ENCODE measurements at regions not wholly inside any gene's neighbourhood (a gene's known extent, or its start where the extent isn't known, plus 50 kb on each side); places are given as distances from the start of the nearest gene placed in this dataset.
"Not testable (repeated sequence)": the region's sequence is repeated elsewhere in the genome, so short reads cannot be mapped to it uniquely, and the experiment has no call there.

GRCh38 chr2:71958426-71958825, 189.2 kb downstream of the CYP26B1 start:
- not testable (repeated sequence) for DNase-seq (ENCODE audit: low spot score)

- no peak for DNase-seq (ENCODE audit: low spot score)
These were observed 195.0 kb downstream of the CYP26B1 start for GRCh38 chr2:71952572-71953188.

- DNase-seq (ENCODE audit: low spot score): no peak
These were observed 195.8 kb downstream of the CYP26B1 start for GRCh38 chr2:71951718-71952404.

- DNase-seq (ENCODE audit: low spot score): no peak
These were observed 196.6 kb downstream of the CYP26B1 start for GRCh38 chr2:71951083-71951468.

- DNase-seq (ENCODE audit: low spot score): no peak
These were observed 197.2 kb downstream of the CYP26B1 start for GRCh38 chr2:71950256-71951082.

GRCh38 chr2:71949537-71949798, 198.2 kb downstream of the CYP26B1 start:
- DNase-seq (ENCODE audit: low spot score): no peak

GRCh38 chr2:71948781-71949536, 198.7 kb downstream of the CYP26B1 start:
- no peak for DNase-seq (ENCODE audit: low spot score)

GRCh38 chr2:71947809-71948208, 199.9 kb downstream of the CYP26B1 start:
- no peak for DNase-seq (ENCODE audit: low spot score)

GRCh38 chr2:71945603-71945959, 202.1 kb downstream of the CYP26B1 start:
- DNase-seq (ENCODE audit: low spot score): no peak

GRCh38 chr2:71944806-71945602, 202.7 kb downstream of the CYP26B1 start:
- DNase-seq (ENCODE audit: low spot score): no peak

GRCh38 chr2:71944183-71944550, 203.5 kb downstream of the CYP26B1 start:
- DNase-seq (ENCODE audit: low spot score): no peak

GRCh38 chr2:71943238-71944182, 204.2 kb downstream of the CYP26B1 start:
- no peak for DNase-seq (ENCODE audit: low spot score)

GRCh38 chr2:71941726-71942525, 205.7 kb downstream of the CYP26B1 start:
- DNase-seq (ENCODE audit: low spot score): no peak

GRCh38 chr2:71940695-71941094, 207.0 kb downstream of the CYP26B1 start:
- DNase-seq (ENCODE audit: low spot score): no peak

GRCh38 chr2:71939588-71940535, 207.8 kb downstream of the CYP26B1 start:
- no peak for DNase-seq (ENCODE audit: low spot score)

GRCh38 chr2:71938659-71939587, 208.7 kb downstream of the CYP26B1 start:
- DNase-seq (ENCODE audit: low spot score): no peak

- DNase-seq (ENCODE audit: low spot score): no peak
These were observed 209.6 kb downstream of the CYP26B1 start for GRCh38 chr2:71938108-71938507.

- no peak for DNase-seq (ENCODE audit: low spot score)
These were observed 210.3 kb downstream of the CYP26B1 start for GRCh38 chr2:71937396-71937795.

Measured in CD4-positive, alpha-beta T cell treated with Interleukin-2 at 100 ng/mL for 4 hours (primary cell).